ENCODE measurements at regions not wholly inside any gene's neighbourhood (a gene's known extent, or its start where the extent isn't known, plus 50 kb on each side); places are given as distances from the start of the nearest gene placed in this dataset.
"Not testable (repeated sequence)": the region's sequence is repeated elsewhere in the genome, so short reads cannot be mapped to it uniquely, and the experiment has no call there.

GRCh38 chr3:104939196-104939595 lies 427.5 kb upstream of the ALCAM start:
- Histone ChIP-seq H3K36me3 (no peaks in the 10 kb centered on the region), H3K4me3 (replicated peaks in 1 of 3) (no peak overlapping the region), H3K4me1 (no peaks in the 10 kb centered on the region), H3K27ac (no peak overlapping the region), H3K9me3 (no peaks in the 10 kb centered on the region), H3K27me3 (no peaks in the 10 kb centered on the region)
- TF ChIP-seq CTCF (IDR thresholded peaks at IDR 0.05) (no peak), POLR2A (IDR thresholded peaks at IDR 0.05) (no peak)
- intact Hi-C loops (cut with DNase I), result no loop called here
- no peak for DNase-seq
- 69 to 75% methylated on average over 1 of the region's 1 CpG for WGBS, 2 donors

- Histone ChIP-seq H3K4me3 (replicated peaks in 1 of 3) (no peak overlapping the region), H3K27me3 (no peaks in the 10 kb centered on the region), H3K4me1 (no peaks in the 10 kb centered on the region), H3K9me3 (no peaks in the 10 kb centered on the region), H3K27ac (no peak overlapping the region), H3K36me3 (no peaks in the 10 kb centered on the region)
- intact Hi-C loops (cut with DNase I), result no loop called here
- peak; percentile 41 to 59 for DNase-seq
- TF ChIP-seq POLR2A (IDR thresholded peaks at IDR 0.05) (no peak), CTCF (IDR thresholded peaks at IDR 0.05) (no peak)
- WGBS, 2 donors, result 27 to 39% methylated on average over 1 of the region's 1 CpG
Observed at GRCh38 chr3:104941785-104942184, 424.9 kb upstream of the ALCAM start.

GRCh38 chr3:104943974-104944373 lies 422.7 kb upstream of the ALCAM start:
- no peak for TF ChIP-seq CTCF (IDR thresholded peaks at IDR 0.05)
- TF ChIP-seq POLR2A (IDR thresholded peaks at IDR 0.05), result no peak
- intact Hi-C loops (cut with DNase I), result no loop called here
- no peak overlapping the region for H3K27ac ChIP-seq

GRCh38 chr3:104947943-104948342 lies 418.8 kb upstream of the ALCAM start:
- no peak for DNase-seq
- Histone ChIP-seq H3K4me3 (replicated peaks in 1 of 3) (no peak overlapping the region), H3K36me3 (no peaks in the 10 kb centered on the region), H3K27ac (no peak overlapping the region), H3K9me3 (no peaks in the 10 kb centered on the region), H3K27me3 (no peaks in the 10 kb centered on the region), H3K4me1 (peaks cover 10 to 11% of the 10 kb centered on the region in 2 donors)
- intact Hi-C loops (cut with DNase I), result no loop called here
- WGBS, 2 donors, result 29 to 49% methylated on average over 3 of the region's 3 CpGs
- TF ChIP-seq POLR2A (IDR thresholded peaks at IDR 0.05) (no peak), CTCF (IDR thresholded peaks at IDR 0.05) (no peak)

More at GRCh38 chr3:104943974-104944373, 422.7 kb upstream of the ALCAM start:
- no peaks in the 10 kb centered on the region for H3K9me3 ChIP-seq
- H3K36me3 ChIP-seq, result no peaks in the 10 kb centered on the region
- no peaks in the 10 kb centered on the region for H3K27me3 ChIP-seq
- WGBS, 2 donors, result 73 to 77% methylated on average over 1 of the region's 1 CpG
- DNase-seq, result no peak
- no peak overlapping the region for H3K4me3 ChIP-seq (replicated peaks in 1 of 3)
- no peaks in the 10 kb centered on the region for H3K4me1 ChIP-seq

GRCh38 chr3:104949810-104950209 lies 416.9 kb upstream of the ALCAM start:
- intact Hi-C loops (cut with DNase I); DNase-seq; H3K4me3 ChIP-seq (replicated peaks in 1 of 3); H3K9me3 ChIP-seq; H3K27ac ChIP-seq; H3K27me3 ChIP-seq; H3K36me3 ChIP-seq: not testable (repeated sequence)
- WGBS, 2 donors, result 80 to 88% methylated on average over 4 of the region's 4 CpGs
- H3K4me1 ChIP-seq, result peaks cover 10 to 13% of the 10 kb centered on the region in 2 donors

GRCh38 chr3:104951426-104951825 lies 415.3 kb upstream of the ALCAM start:
- no peak for DNase-seq
- H3K27ac ChIP-seq, result no peak overlapping the region
- WGBS, 2 donors, result 56 to 80% methylated on average over 2 of the region's 2 CpGs
- H3K4me3 ChIP-seq (replicated peaks in 1 of 3), result no peak overlapping the region
- TF ChIP-seq POLR2A (IDR thresholded peaks at IDR 0.05), result no peak
- TF ChIP-seq CTCF (IDR thresholded peaks at IDR 0.05), result no peak
- no peaks in the 10 kb centered on the region for H3K9me3 ChIP-seq
- H3K36me3 ChIP-seq, result no peaks in the 10 kb centered on the region
- H3K27me3 ChIP-seq, result no peaks in the 10 kb centered on the region
- intact Hi-C loops (cut with DNase I), result no loop called here
- H3K4me1 ChIP-seq, result peaks cover 10 to 13% of the 10 kb centered on the region in 2 donors
